MM.1S (cell line): ENCODE measurements at regions not wholly inside any gene's neighbourhood (a gene's known extent, or its start where the extent isn't known, plus 50 kb on each side); places are given as distances from the start of the nearest gene placed in this dataset.

Experiments used
- DNase-seq: peaks from one replicate; pipeline ENCODE4 v3.0.0-alpha.2; 2015
- H2AFZ ChIP-seq: fragments of 300-600 bp; sonication (generic); 2 replicates; pipeline ENCODE4 v1.6.0; 2016; ENCODE audit warnings: antibody characterized with exemption, low read length
- H3F3A ChIP-seq: fragments of 300-600 bp; sonication (generic); 2 replicates; pipeline ENCODE4 v1.6.1; 2016; ENCODE audit warnings: mild to moderate bottlenecking, antibody characterized with exemption, low read length, moderate library complexity, mixed read lengths; ENCODE audit not compliant: insufficient read depth
- H3K27ac ChIP-seq: fragments of 300-600 bp; sonication (generic); 2 replicates; pipeline ENCODE4 v1.5.1; 2016; ENCODE audit warnings: mild to moderate bottlenecking, low read length
- H3K27me3 ChIP-seq: fragments of 300-600 bp; sonication (generic); replicated peaks from 2 replicates; pipeline ENCODE4 v1.6.0; 2016; ENCODE audit warnings: low read length; ENCODE audit not compliant: insufficient read depth
- H3K36me3 ChIP-seq: fragments of 300-600 bp; sonication (generic); replicated peaks from 2 replicates; pipeline ENCODE4 v1.6.1; 2016; ENCODE audit warnings: mild to moderate bottlenecking, low read length, mixed read lengths; ENCODE audit not compliant: insufficient read depth
- H3K4me1 ChIP-seq: fragments of 300-600 bp; sonication (generic); 2 replicates; pipeline ENCODE4 v1.6.1; 2016; ENCODE audit warnings: low read length, mixed read lengths
- H3K4me2 ChIP-seq: fragments of 300-600 bp; sonication (generic); 2 replicates; pipeline ENCODE4 v1.6.0; 2016; ENCODE audit warnings: low read depth, low read length
- H3K4me3 ChIP-seq: fragments of 300-600 bp; sonication (generic); 2 replicates; pipeline ENCODE4 v1.5.1; 2016; ENCODE audit warnings: low read length, mixed read lengths
- H3K79me2 ChIP-seq: fragments of 300-600 bp; sonication (generic); 2 replicates; pipeline ENCODE4 v1.6.1; 2016; ENCODE audit warnings: mixed run types, low read length, mixed read lengths
- H3K9ac ChIP-seq: fragments of 300-600 bp; sonication (generic); 2 replicates; pipeline ENCODE4 v1.6.1; 2016; ENCODE audit warnings: low read length, mixed read lengths
- H3K9me2 ChIP-seq: fragments of 300-600 bp; sonication (generic); replicated peaks from 2 replicates; pipeline ENCODE4 v1.6.1; 2016; ENCODE audit warnings: mild to moderate bottlenecking, low read length, mixed read lengths; ENCODE audit not compliant: insufficient read depth
- H3K9me3 ChIP-seq: fragments of 300-600 bp; sonication (generic); replicated peaks from 2 replicates; pipeline ENCODE4 v1.6.1; 2016; ENCODE audit warnings: mild to moderate bottlenecking, low read length, mixed read lengths; ENCODE audit not compliant: insufficient read depth
- H4K20me1 ChIP-seq: fragments of 300-600 bp; sonication (generic); 2 replicates; pipeline ENCODE4 v1.6.1; 2016; ENCODE audit warnings: mild to moderate bottlenecking, low read length, moderate library complexity, mixed read lengths; ENCODE audit not compliant: insufficient read depth
- CTCF ChIP-seq: fragments of 300-600 bp; sonication (generic); IDR thresholded peaks from 2 replicates; pipeline ENCODE4 v1.5.1; 2016; ENCODE audit warnings: antibody characterized with exemption, low read length, mixed read lengths
- EZH2 ChIP-seq: fragments of 300-600 bp; sonication (generic); optimal IDR thresholded peaks from 2 replicates; pipeline ENCODE3; 2017; ENCODE audit warnings: low read depth, mild to moderate bottlenecking, antibody characterized with exemption, low read length, mixed read lengths
- EZH2phosphoT487 ChIP-seq: fragments of 300-600 bp; sonication (generic); IDR thresholded peaks from 2 replicates; pipeline ENCODE4 v1.6.1; 2018; ENCODE audit warnings: antibody characterized with exemption, low read length

- Histone ChIP-seq H3K79me2 (no peaks in the 10 kb centered on the region), H3K27me3 (no peaks in the 10 kb centered on the region), H3K9me3 (no peaks in the 10 kb centered on the region), H3F3A (no peaks in the 10 kb centered on the region), H2AFZ (no peak overlapping the region), H3K9me2 (no peaks in the 10 kb centered on the region), H4K20me1 (no peaks in the 10 kb centered on the region), H3K36me3 (no peaks in the 10 kb centered on the region), H3K27ac (no peak overlapping the region), H3K4me2 (no peak overlapping the region), H3K9ac (no peak overlapping the region), H3K4me3 (no peak overlapping the region), H3K4me1 (no peaks in the 10 kb centered on the region)
- no peak for TF ChIP-seq EZH2phosphoT487
- no peak for TF ChIP-seq CTCF
- no peak for DNase-seq
Measured at GRCh38 chr2:23200068-23200786, 184.8 kb upstream of the KLHL29 start.

- no peaks in the 10 kb centered on the region for H3K9me2 ChIP-seq
- H4K20me1 ChIP-seq = no peaks in the 10 kb centered on the region
- DNase-seq = no peak
- H2AFZ ChIP-seq = no peak overlapping the region
- H3K79me2 ChIP-seq = no peaks in the 10 kb centered on the region
- H3K4me3 ChIP-seq = no peak overlapping the region
- TF ChIP-seq EZH2phosphoT487 = no peak
- TF ChIP-seq EZH2 = no peak
- no peak for TF ChIP-seq CTCF
- no peaks in the 10 kb centered on the region for H3K9me3 ChIP-seq
- no peaks in the 10 kb centered on the region for H3F3A ChIP-seq
- no peaks in the 10 kb centered on the region for H3K36me3 ChIP-seq
- no peak overlapping the region for H3K4me2 ChIP-seq
- H3K27ac ChIP-seq = no peak overlapping the region
- no peaks in the 10 kb centered on the region for H3K27me3 ChIP-seq
- no peaks in the 10 kb centered on the region for H3K4me1 ChIP-seq
- H3K9ac ChIP-seq = no peak overlapping the region
Measured at GRCh38 chr2:23200787-23201114, 184.2 kb upstream of the KLHL29 start.

- Histone ChIP-seq H3K4me3 (no peak overlapping the region), H3K9me2 (no peaks in the 10 kb centered on the region), H3K36me3 (no peaks in the 10 kb centered on the region), H3K9ac (no peak overlapping the region), H3K79me2 (no peaks in the 10 kb centered on the region), H3K4me2 (no peak overlapping the region), H3K27me3 (no peaks in the 10 kb centered on the region), H2AFZ (no peak overlapping the region), H3K9me3 (no peaks in the 10 kb centered on the region), H4K20me1 (no peaks in the 10 kb centered on the region), H3F3A (no peaks in the 10 kb centered on the region), H3K4me1 (no peaks in the 10 kb centered on the region), H3K27ac (no peak overlapping the region)
- DNase-seq = no peak
- no peak for TF ChIP-seq CTCF
- TF ChIP-seq EZH2phosphoT487 = no peak
Measured at GRCh38 chr2:23203383-23203782, 181.6 kb upstream of the KLHL29 start.
